ENCODE measurements at regions not wholly inside any gene's neighbourhood (a gene's known extent, or its start where the extent isn't known, plus 50 kb on each side); places are given as distances from the start of the nearest gene placed in this dataset.

DNA sequence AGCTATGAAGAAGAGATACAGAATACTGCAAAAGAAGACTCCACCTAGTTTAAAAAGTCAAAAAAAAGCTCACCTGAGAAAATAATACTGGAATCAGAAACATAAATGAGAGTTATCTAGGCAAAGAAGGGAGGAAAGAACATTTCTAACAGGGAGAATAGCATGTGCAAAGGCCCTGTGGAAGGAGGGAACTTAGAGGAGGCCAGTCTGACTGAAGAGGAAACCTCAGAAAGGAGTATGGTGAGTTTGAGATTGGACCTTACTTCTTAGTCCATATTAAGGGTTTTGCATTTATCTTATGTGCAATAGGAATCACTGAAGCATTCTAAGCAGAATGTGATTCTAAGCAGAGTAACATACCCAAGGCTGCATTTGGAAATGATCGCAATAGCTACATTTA lies 193.2 kb downstream of the LNPK start:
- H3K27me3 ChIP-seq (ENCODE audit: control insufficient read depth in 4 of 4, insufficient read depth in 4 of 4, low read length in 3 of 4): peaks cover 0 to 7% (median under 1%) of the 10 kb centered on the region in 4 donors
- TF ChIP-seq YY1 (IDR thresholded peaks at IDR 0.05) (no peak), FOXA2 (IDR thresholded peaks at IDR 0.05) (no peak), HNF4G (IDR thresholded peaks at IDR 0.05) (no peak), FOXA1 (IDR thresholded peaks at IDR 0.05) (no peak), EGR1 (IDR thresholded peaks at IDR 0.05; ENCODE audit: low read depth in 2 of 2) (no peak), HNF4A (conservative IDR thresholded peaks at IDR 0.05) (no peak), TAF1 (conservative IDR thresholded peaks at IDR 0.05) (no peak), RXRA (IDR thresholded peaks at IDR 0.05) (no peak), SP1 (IDR thresholded peaks at IDR 0.05) (no peak), RAD21 (IDR thresholded peaks at IDR 0.05) (no peak), NR2F2 (IDR thresholded peaks at IDR 0.05) (no peak), GABPA (IDR thresholded peaks at IDR 0.05 in 1 of 2, conservative IDR thresholded peaks at IDR 0.05 in 1 of 2) (no peak), JUND (IDR thresholded peaks at IDR 0.05) (no peak)
- TF ChIP-seq, protein P1, sequence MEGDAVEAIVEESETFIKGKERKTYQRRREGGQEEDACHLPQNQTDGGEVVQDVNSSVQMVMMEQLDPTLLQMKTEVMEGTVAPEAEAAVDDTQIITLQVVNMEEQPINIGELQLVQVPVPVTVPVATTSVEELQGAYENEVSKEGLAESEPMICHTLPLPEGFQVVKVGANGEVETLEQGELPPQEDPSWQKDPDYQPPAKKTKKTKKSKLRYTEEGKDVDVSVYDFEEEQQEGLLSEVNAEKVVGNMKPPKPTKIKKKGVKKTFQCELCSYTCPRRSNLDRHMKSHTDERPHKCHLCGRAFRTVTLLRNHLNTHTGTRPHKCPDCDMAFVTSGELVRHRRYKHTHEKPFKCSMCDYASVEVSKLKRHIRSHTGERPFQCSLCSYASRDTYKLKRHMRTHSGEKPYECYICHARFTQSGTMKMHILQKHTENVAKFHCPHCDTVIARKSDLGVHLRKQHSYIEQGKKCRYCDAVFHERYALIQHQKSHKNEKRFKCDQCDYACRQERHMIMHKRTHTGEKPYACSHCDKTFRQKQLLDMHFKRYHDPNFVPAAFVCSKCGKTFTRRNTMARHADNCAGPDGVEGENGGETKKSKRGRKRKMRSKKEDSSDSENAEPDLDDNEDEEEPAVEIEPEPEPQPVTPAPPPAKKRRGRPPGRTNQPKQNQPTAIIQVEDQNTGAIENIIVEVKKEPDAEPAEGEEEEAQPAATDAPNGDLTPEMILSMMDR (IDR thresholded peaks at IDR 0.05; ENCODE audit: low read depth, low read length, missing input control): no peak
- TF ChIP-seq, protein P2, sequence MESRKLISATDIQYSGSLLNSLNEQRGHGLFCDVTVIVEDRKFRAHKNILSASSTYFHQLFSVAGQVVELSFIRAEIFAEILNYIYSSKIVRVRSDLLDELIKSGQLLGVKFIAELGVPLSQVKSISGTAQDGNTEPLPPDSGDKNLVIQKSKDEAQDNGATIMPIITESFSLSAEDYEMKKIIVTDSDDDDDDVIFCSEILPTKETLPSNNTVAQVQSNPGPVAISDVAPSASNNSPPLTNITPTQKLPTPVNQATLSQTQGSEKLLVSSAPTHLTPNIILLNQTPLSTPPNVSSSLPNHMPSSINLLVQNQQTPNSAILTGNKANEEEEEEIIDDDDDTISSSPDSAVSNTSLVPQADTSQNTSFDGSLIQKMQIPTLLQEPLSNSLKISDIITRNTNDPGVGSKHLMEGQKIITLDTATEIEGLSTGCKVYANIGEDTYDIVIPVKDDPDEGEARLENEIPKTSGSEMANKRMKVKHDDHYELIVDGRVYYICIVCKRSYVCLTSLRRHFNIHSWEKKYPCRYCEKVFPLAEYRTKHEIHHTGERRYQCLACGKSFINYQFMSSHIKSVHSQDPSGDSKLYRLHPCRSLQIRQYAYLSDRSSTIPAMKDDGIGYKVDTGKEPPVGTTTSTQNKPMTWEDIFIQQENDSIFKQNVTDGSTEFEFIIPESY (IDR thresholded peaks at IDR 0.05): no peak
- TF ChIP-seq, protein P3, sequence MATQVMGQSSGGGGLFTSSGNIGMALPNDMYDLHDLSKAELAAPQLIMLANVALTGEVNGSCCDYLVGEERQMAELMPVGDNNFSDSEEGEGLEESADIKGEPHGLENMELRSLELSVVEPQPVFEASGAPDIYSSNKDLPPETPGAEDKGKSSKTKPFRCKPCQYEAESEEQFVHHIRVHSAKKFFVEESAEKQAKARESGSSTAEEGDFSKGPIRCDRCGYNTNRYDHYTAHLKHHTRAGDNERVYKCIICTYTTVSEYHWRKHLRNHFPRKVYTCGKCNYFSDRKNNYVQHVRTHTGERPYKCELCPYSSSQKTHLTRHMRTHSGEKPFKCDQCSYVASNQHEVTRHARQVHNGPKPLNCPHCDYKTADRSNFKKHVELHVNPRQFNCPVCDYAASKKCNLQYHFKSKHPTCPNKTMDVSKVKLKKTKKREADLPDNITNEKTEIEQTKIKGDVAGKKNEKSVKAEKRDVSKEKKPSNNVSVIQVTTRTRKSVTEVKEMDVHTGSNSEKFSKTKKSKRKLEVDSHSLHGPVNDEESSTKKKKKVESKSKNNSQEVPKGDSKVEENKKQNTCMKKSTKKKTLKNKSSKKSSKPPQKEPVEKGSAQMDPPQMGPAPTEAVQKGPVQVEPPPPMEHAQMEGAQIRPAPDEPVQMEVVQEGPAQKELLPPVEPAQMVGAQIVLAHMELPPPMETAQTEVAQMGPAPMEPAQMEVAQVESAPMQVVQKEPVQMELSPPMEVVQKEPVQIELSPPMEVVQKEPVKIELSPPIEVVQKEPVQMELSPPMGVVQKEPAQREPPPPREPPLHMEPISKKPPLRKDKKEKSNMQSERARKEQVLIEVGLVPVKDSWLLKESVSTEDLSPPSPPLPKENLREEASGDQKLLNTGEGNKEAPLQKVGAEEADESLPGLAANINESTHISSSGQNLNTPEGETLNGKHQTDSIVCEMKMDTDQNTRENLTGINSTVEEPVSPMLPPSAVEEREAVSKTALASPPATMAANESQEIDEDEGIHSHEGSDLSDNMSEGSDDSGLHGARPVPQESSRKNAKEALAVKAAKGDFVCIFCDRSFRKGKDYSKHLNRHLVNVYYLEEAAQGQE (IDR thresholded peaks at IDR 0.05): no peak
- TF ChIP-seq, protein P4, sequence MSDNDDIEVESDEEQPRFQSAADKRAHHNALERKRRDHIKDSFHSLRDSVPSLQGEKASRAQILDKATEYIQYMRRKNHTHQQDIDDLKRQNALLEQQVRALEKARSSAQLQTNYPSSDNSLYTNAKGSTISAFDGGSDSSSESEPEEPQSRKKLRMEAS (IDR thresholded peaks at IDR 0.05): no peak
- TF ChIP-seq, protein P5, sequence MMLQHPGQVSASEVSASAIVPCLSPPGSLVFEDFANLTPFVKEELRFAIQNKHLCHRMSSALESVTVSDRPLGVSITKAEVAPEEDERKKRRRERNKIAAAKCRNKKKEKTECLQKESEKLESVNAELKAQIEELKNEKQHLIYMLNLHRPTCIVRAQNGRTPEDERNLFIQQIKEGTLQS (IDR thresholded peaks at IDR 0.05): no peak
- no peaks in the 10 kb centered on the region for H3K4me1 ChIP-seq (ENCODE audit: control insufficient read depth in 4 of 4, insufficient read depth in 4 of 4, low read length in 3 of 4)
- 95% methylated on average over 1 of the region's 1 CpG for WGBS
- H3K36me3 ChIP-seq (ENCODE audit: control insufficient read depth in 4 of 4, insufficient read depth in 3 of 4, low read depth in 1 of 4, low read length in 3 of 4): no peaks in the 10 kb centered on the region
- no peak for DNase-seq (ENCODE audit: low spot score)
- no peaks in the 10 kb centered on the region for H3K9me3 ChIP-seq (ENCODE audit: control insufficient read depth in 4 of 4, low read length in 3 of 4)
- no peak overlapping the region for H3K27ac ChIP-seq (ENCODE audit: low read depth in 1 of 2, low read length in 2 of 2)
- no peak overlapping the region for H3K9ac ChIP-seq (ENCODE audit: low read depth in 1 of 2, low read length in 2 of 2)
- no peak overlapping the region for H3K4me3 ChIP-seq (ENCODE audit: low read depth in 1 of 3, low read length in 3 of 3)
